Epithelial cell of esophagus (primary cell): ENCODE measurements at regions not wholly inside any gene's neighbourhood (a gene's known extent, or its start where the extent isn't known, plus 50 kb on each side); places are given as distances from the start of the nearest gene placed in this dataset.

Source experiments
- DNase-seq: peaks from one replicate; pipeline ENCODE4 v3.0.0; 2010; ENCODE audit warnings: low read depth
- H3K4me3 ChIP-seq: 2 replicates; pipeline ENCODE4 v1.5.1; 2011; ENCODE audit warnings: mild to moderate bottlenecking, low read length, control low read depth
- CTCF ChIP-seq: IDR thresholded peaks from 2 replicates; pipeline ENCODE4 v1.5.1; 2011; ENCODE audit warnings: low read depth, mild to moderate bottlenecking, low read length, control low read depth, inconsistent platforms; ENCODE audit not compliant: insufficient read depth; ENCODE audit errors: missing control alignments

GRCh38 chr7:11221984-11222383 is 248.3 kb downstream of the PHF14 start:
- H3K4me3 ChIP-seq: no peak overlapping the region
- no peak for TF ChIP-seq CTCF
- no peak for DNase-seq

- no peak for TF ChIP-seq CTCF
- H3K4me3 ChIP-seq: no peak overlapping the region
- no peak for DNase-seq
These were observed 250.9 kb downstream of the PHF14 start for GRCh38 chr7:11224535-11224934.

- H3K4me3 ChIP-seq: no peak overlapping the region
- TF ChIP-seq CTCF: no peak
- DNase-seq: peak; percentile 36
These were observed 254.8 kb downstream of the PHF14 start for GRCh38 chr7:11228515-11228914.

GRCh38 chr7:11231190-11231589 is 257.5 kb downstream of the PHF14 start:
- no peak overlapping the region for H3K4me3 ChIP-seq
- TF ChIP-seq CTCF: no peak
- no peak for DNase-seq

GRCh38 chr7:11232462-11232861 is 258.8 kb downstream of the PHF14 start:
- DNase-seq: no peak
- no peak for TF ChIP-seq CTCF
- no peak overlapping the region for H3K4me3 ChIP-seq

GRCh38 chr7:11233871-11234270 is 260.2 kb downstream of the PHF14 start:
- no peak overlapping the region for H3K4me3 ChIP-seq
- TF ChIP-seq CTCF: no peak
- DNase-seq: no peak

- no peak for DNase-seq
- H3K4me3 ChIP-seq: no peak overlapping the region
- TF ChIP-seq CTCF: no peak
These were observed 261.8 kb downstream of the PHF14 start for GRCh38 chr7:11235491-11235890.
